B cell (primary cell): ENCODE measurements at regions not wholly inside any gene's neighbourhood (a gene's known extent, or its start where the extent isn't known, plus 50 kb on each side); places are given as distances from the start of the nearest gene placed in this dataset.

Experiments used
- EZH2 ChIP-seq: IDR thresholded peaks from 2 replicates; pipeline ENCODE4 v1.6.1; 2012; ENCODE audit warnings: borderline replicate concordance, low read depth, mild to moderate bottlenecking, moderate library complexity, low read length; ENCODE audit not compliant: insufficient read depth, poor library complexity, severe bottlenecking
- TF ChIP-seq, protein P1 (sequence below): fragments of 200-600 bp; IDR thresholded peaks from one replicate; pipeline ENCODE4 v1.8.0; 2022; ENCODE audit warnings: antibody characterized with exemption, mild to moderate bottlenecking

DNA sequence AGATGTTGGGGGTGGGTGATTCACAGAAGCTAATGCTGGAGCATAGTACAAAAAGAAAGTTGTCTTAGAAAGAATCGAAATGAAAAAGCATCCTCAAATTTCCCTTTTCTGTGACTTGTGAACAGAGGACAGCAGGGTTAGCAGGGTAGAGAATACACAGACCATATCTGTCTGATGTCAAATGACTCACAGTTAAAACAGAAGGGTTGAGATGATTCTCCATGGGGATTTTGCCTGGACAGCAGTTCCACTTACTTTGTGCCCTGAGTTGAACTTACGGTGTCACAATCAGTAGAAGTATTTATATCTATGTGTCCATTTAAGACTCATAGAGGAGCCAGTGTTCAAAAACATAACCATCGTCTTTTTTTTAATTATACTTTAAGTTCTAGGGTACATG, 801.6 kb downstream of the KCTD16 start:
- TF ChIP-seq, protein P1, sequence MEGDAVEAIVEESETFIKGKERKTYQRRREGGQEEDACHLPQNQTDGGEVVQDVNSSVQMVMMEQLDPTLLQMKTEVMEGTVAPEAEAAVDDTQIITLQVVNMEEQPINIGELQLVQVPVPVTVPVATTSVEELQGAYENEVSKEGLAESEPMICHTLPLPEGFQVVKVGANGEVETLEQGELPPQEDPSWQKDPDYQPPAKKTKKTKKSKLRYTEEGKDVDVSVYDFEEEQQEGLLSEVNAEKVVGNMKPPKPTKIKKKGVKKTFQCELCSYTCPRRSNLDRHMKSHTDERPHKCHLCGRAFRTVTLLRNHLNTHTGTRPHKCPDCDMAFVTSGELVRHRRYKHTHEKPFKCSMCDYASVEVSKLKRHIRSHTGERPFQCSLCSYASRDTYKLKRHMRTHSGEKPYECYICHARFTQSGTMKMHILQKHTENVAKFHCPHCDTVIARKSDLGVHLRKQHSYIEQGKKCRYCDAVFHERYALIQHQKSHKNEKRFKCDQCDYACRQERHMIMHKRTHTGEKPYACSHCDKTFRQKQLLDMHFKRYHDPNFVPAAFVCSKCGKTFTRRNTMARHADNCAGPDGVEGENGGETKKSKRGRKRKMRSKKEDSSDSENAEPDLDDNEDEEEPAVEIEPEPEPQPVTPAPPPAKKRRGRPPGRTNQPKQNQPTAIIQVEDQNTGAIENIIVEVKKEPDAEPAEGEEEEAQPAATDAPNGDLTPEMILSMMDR: no peak
- TF ChIP-seq EZH2: no peak
